HAP-1 (cell line): ENCODE measurements at regions not wholly inside any gene's neighbourhood (a gene's known extent, or its start where the extent isn't known, plus 50 kb on each side); places are given as distances from the start of the nearest gene placed in this dataset.
"Not testable (repeated sequence)": the region's sequence is repeated elsewhere in the genome, so short reads cannot be mapped to it uniquely, and the experiment has no call there.

Experiments used
- DNase-seq, 2 experiments: peaks; one replicate each; pipeline ENCODE4 v3.0.0-alpha.2; 2016 to 2020; ENCODE audit warnings: low spot score in 2 of 2
- H3K27me3 ChIP-seq: fragments of 250-450 bp; sonication (Bioruptor Pico); 2 replicates; pipeline ENCODE4 v1.5.1; 2020; ENCODE audit warnings: low read depth, mild to moderate bottlenecking, moderate library complexity
- H3K36me3 ChIP-seq: fragments of 250-450 bp; sonication (Bioruptor Pico); replicated peaks from 2 replicates; pipeline ENCODE4 v1.5.1; 2020; ENCODE audit warnings: mild to moderate bottlenecking
- H3K4me1 ChIP-seq: fragments of 250-450 bp; sonication (Bioruptor Pico); 2 replicates; pipeline ENCODE4 v1.5.1; 2020; ENCODE audit warnings: mild to moderate bottlenecking
- H3K4me3 ChIP-seq: fragments of 250-450 bp; sonication (Bioruptor Pico); 2 replicates; pipeline ENCODE4 v1.5.1; 2020; ENCODE audit warnings: mild to moderate bottlenecking, moderate library complexity
- H3K9me3 ChIP-seq: fragments of 250-450 bp; sonication (Bioruptor Pico); 2 replicates; pipeline ENCODE4 v1.5.1; 2020; ENCODE audit warnings: mild to moderate bottlenecking, moderate library complexity
- in situ Hi-C: fragments of 300-500 bp; cut with MboI; formaldehyde crosslinking; loops from 3 replicates; pipeline ENCODE4 v1.14.3; 2020; ENCODE audit warnings: low sequenced_read_pairs, inconsistent platforms, mixed read lengths

- peaks cover 14% of the 10 kb centered on the region for H3K4me1 ChIP-seq
- DNase-seq, in situ Hi-C loops, H3K36me3 ChIP-seq, H3K9me3 ChIP-seq, H3K4me3 ChIP-seq, H3K27me3 ChIP-seq: not testable (repeated sequence)
Observed at GRCh38 chr16:14016362-14016761, 54.8 kb upstream of the MRTFB start.

- Histone ChIP-seq H3K36me3 (no peaks in the 10 kb centered on the region), H3K9me3 (no peaks in the 10 kb centered on the region), H3K4me1 (peaks cover 14% of the 10 kb centered on the region), H3K27me3 (no peaks in the 10 kb centered on the region), H3K4me3 (no peak overlapping the region)
- in situ Hi-C loops = no loop called here
- DNase-seq = no peak
Observed at GRCh38 chr16:14017886-14018285, 53.2 kb upstream of the MRTFB start.

- in situ Hi-C loops = no loop called here
- Histone ChIP-seq H3K4me1 (peaks cover 5% of the 10 kb centered on the region; the same call in 1 of the 2 replicates), H3K4me3 (no peak overlapping the region), H3K9me3 (no peaks in the 10 kb centered on the region), H3K27me3 (no peaks in the 10 kb centered on the region), H3K36me3 (no peaks in the 10 kb centered on the region)
- DNase-seq = no peak
Observed at GRCh38 chr16:14018851-14019250, 52.3 kb upstream of the MRTFB start.

GRCh38 chr16:14020141-14020540 is 51.0 kb upstream of the MRTFB start:
- Histone ChIP-seq H3K4me3 (no peak overlapping the region), H3K36me3 (no peaks in the 10 kb centered on the region), H3K27me3 (no peaks in the 10 kb centered on the region), H3K4me1 (0 out of 2 replicates have a peak, but pooled peaks cover under 1% of the 10 kb centered on the region), H3K9me3 (no peaks in the 10 kb centered on the region)
- in situ Hi-C loops = no loop called here
- DNase-seq = no peak
